ENCODE measurements at regions not wholly inside any gene's neighbourhood (a gene's known extent, or its start where the extent isn't known, plus 50 kb on each side); places are given as distances from the start of the nearest gene placed in this dataset.
A peak's percentile ranks its signal among the peaks of the same experiment; 100 is the strongest.
"Not testable (repeated sequence)": the region's sequence is repeated elsewhere in the genome, so short reads cannot be mapped to it uniquely, and the experiment has no call there.

DNA sequence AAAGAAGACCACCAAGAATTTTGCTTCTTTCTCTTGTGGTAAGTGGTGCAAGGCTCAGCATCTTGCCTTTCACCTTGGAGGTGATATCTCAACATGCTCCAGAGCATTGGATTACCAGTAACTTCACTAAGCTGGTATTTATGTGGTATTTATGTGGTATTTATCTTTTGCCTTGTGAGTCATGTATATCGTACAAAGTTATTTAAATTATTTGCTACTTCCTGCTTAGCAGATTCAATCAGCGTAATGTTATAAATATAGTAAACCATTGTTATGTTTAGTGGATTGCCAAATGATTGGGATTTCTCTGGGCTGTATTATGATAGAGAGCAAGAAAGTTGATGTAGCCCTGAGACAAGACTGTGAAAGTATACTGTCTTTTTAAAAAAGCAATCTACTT, 366.4 kb downstream of the IPO8 start:
- no peak for DNase-seq

DNA sequence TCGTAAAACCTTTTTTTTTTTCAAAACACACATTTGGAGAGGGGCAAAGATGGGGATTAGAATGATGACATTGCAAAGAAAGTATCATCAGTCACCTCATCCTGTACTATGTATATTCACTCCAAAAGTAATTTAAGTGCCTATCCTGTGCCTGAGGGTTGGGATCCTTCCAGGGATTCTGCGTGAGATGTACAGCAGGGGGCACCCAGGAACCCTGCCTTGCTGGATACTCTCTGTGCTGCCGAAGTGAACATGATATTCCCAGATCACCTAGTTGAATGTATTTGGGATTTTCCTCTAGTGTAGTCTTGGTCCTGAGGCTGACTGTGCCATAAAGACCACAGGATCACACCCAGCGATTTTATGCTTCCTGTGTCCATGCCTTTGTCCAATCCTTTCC, 372.7 kb downstream of the IPO8 start:
- DNase-seq, result peak in 1 of 2 experiments; percentile 12

DNA sequence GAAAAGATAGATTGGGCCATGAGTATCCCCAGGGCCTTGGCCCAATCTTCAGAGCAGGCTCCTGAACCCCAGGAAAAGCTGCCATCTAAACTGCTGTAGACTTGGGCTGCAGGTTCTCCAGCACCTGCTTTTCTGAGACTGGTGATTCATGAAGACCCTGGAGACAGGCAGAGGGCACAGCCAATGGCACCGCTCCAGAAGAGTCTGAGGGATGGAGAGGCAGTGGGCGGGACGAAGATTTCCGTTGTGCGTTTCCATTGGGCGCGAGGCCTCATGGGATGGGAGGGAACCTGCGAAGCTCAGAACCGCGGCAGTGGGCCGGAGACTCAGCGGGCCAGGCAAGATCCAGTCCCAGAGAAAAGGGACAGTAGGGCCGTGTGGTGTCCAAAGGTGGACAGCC, 375.1 kb downstream of the IPO8 start:
- no peak for DNase-seq

DNA sequence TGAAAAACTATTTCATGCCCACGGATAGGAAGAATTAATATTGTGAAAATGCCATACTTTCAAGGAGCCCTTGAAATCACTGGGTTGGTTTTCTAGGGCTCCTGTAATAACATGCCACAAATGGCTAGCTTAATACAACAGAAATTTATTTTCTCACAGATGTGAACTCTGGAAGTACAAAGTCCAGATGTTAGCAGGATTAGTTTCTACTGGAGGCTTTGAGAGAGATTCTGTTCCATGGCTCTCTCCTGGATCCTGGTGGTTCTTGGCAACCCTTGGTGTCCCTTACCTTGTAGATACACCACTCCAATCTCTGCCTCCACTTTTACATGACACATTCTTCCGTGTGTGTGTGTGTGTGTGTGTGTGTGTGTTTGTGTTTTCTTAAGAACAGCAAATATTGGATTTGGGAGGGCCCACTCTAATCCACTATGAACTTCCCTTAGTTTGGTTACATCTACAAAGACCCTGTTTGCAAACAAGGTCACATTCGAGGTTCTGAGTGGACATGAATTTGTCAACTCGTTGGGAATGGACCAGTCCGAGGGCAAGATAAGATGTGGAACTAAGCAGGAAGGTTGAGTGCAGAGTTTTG, 381.1 kb downstream of the IPO8 start:
- no peak for DNase-seq

DNA sequence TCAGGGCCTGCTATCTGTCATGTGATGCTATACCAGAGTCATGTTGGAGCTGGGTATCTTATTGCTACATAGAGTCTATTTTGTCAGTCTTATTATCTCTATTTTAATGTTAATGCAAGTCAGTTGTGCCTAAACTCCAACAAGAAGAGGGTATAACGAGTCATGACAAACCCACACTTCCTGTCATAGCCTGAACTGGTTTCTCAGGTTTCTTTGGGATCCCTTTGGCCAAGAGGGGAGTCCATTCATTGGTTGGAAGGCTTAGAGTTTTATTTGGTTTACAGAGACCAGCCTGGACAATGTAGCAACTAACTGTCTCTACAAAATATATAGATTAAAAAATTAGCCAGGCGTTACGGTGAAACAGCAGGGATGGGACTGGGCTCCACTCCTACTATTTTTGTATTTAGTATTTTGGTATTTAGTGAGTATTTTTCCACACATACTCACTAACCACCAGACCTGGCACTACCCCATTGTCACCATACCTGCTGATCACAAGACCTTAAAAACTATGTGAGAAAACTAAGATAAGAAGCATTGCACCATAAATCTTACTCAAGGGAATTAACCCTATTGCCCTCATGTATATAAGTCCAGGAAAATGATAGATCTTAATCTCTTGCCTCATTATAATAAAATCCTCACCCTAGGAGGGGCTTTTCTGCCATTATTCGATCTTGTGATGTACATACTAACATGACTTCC, 387.5 kb downstream of the IPO8 start:
- DNase-seq, result no peak

DNA sequence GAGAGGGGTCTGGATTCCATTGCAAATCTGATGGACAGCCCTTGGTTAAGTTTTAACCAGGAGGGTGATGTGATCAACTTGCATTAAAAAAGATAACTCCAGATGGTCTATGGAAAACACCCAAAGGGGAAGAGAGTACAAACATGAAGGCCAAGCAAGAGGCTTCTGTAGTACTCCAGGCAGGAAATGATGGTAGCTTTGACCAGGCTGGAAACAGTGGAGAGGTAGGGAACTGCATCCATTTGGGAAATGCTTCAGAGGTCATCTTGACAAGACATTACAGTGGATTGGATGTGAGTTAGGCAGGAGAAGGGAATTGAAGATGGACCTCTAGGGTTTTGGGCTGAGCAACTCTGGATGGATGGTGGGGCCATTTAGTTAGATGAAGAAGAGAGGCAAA, 391.1 kb downstream of the IPO8 start:
- DNase-seq, result no peak

DNA sequence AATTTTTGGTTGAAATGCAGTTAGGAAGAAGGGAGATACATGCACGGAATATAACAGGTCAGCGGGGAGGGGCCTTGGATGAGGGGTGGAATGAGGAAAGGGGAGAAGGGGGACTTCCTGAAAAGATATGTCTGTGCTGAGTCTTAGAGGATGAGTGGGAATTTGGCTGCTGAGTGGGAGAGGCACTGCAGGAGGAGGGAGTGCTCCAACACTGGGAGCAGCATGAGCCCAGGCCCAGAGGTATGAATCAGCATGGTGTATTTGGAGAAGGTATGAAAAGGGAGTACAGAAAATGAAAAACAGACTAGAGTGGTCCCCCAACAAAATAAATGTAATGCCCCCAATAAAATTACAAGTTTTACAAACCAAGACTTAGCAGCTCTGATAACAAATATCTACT, 394.4 kb downstream of the IPO8 start:
- no peak for DNase-seq

DNA sequence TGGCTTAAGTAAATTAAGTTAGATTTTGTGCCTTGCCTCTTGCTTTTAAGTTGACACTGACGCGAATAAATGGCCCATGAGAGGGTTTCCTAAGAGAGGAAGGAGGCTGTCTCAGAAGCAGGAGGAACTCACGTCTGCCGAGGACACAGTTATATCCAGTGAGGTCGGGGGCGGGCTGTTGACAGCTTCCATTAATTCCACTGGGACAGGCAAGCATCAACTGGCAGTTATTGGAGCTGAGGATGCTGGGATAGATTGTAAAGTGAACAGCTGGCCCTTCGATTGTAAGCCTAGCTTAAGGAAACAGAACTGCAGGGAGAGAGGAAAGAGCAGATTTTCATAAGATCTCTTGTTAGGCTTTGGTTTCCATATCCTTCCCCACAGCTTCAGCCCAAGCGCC, 399.2 kb downstream of the IPO8 start:
- DNase-seq, result no peak

DNA sequence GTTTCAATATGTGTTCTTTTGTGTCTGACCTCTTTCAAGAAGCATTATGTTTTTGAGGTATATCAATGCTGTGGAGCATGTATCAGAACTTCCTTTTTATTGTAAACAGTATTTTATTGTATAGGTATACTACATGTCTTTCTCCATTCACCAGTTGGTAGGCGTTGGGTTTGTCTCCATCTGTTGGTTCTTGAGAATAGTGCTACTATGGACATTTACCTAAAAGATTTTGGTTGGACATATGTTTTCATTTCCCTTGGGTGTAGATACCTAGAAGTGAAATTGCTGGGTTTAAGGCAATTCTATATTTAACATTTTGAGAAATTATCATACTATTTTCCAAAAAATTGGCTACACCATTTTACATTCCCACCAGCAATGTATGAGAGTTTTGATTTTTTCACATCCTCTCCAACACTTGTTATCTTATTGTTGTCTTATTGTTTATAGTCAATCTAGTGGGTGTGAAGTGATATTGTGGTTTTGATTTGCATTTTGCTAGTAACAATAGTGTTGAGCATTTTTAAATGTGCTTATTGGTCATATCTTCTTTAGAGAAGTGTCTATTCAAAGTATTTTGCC, 409.2 kb downstream of the IPO8 start:
- DNase-seq, result peak in 1 of 2 experiments; percentile 27

DNA sequence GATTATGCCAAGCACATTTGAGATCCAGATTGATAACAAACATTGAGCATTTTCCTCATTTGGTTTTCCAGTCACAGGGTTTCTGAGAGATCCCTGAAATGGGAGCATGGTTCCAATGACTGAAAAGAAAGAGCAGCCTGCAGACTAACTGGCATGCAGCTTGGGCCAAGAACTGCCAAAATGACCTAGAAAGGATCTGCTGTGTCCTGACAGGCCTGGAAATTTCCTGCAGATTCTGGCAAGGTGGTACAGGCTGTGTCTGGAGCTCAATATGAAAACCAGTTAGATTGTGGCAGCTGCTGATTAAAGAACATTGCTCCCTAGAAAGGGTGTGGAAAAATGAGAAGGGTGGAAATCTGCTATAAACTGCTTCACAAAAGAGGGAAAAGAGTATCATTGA, 417.3 kb downstream of the IPO8 start:
- no peak for DNase-seq

DNA sequence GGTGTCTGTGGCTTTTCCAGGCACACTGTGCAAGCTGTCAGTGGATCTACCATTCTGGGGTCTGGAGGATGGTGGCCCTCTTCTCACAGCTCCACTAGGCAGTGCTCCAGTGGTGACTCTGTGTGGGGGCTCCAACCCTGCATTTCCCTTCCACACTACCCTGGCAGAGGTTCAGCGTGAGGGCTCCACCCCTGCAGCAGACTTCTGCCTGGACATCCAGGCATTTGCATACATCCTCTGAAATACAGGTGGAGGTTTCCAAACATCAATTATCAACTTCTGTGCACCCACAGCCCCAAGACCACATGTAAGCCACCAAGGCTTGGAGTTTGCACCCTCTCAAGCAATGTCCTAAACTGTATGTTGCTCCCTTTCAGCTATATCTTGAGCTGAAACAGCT, 423.2 kb downstream of the IPO8 start:
- not testable (repeated sequence) for DNase-seq

DNA sequence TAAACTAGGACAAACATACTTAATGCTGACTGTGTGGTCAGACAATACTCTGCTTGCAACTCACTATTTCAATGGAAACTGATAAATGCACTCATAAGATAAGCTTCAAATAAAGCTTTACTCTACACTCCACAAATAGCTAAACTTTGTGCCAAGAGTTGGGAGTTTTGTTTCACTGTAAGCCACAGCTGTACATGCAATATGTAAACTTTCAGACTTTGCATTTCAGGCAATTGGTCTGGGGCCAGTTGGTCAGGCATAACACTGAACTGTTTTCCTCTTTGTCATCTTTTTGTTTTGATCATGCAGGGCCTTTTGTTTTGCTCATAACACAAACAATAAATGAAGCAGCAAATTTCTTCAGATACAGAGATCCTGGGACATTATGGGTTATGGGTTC, 426.2 kb downstream of the IPO8 start:
- DNase-seq, result no peak

DNA sequence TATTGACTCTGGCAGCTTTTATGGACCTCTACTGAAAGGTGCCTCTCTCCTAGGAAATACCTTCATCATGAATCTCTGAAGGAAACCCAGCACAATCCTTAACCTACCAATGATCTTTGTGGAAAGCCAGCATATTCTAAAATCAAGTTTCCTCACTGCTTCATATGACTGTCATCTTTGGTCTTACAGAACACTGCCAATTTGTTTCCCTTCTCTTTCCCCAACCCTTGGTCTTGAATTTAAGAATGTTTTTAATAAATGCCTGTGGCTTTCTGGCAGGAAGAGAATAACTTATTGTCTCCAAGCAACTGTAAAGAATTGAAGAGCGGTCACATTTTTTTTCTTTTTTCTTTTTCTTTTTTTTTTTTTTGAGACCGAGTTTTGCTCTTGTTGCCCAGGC, 427.6 kb downstream of the IPO8 start:
- no peak for DNase-seq

DNA sequence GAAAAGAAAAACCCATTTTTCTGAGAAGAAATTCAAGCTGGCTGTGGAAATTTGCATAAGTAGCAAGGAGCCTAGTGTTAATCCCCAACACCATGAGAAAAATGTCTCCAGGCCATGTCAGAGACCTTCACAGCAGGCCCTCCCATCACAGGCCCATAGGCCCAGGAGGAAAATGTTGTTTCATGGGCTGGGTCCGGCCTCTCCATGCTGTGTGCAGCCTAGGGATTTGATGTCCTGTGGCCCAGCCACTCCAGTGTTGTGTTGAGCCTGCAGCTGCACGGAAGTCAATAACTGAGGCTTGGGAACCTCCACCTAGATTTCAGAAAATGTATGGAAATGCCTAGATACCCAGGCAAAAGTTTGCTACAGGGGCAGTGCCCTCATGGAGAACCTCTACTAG, 432.2 kb downstream of the IPO8 start:
- no peak for DNase-seq

DNA sequence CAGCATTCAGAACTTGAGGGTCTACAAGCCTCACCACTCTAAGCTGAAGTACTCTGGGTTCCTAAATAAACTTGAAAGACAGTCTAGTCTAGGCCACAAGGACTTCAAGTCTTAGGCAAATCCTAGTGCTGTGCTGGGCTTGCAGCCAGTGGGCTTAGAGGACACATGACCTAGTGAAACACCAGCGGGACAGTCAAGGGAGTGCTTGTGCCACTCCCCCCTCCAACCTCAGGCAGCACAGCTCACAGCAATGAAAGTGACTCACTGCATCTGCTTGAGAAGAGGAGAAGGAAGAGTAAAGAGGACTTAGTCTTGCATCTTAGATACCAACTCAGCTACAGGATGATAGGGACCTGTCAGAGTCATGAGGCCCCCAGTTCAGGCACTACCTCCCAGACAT, 438.1 kb downstream of the IPO8 start:
- DNase-seq, result no peak

DNA sequence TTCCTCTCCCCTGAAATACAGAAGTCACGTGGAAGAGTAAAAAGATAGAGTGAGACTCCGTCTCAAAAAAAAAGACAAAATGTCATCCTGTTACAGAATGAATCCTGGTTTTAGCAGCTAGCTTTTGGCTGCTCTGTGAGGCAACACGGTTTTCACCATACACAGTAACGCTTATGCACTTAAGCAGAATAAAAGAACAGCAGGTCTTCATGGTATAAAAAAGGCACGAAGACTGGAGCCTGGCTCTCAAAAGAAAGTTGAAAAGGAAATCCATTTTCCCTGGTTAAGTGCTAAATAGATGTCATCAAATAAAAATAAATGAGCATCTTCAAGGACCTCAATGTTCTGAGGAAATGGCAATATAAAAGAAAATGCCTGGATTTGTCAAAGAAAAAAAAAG, 444.1 kb downstream of the IPO8 start:
- DNase-seq, result no peak

DNA sequence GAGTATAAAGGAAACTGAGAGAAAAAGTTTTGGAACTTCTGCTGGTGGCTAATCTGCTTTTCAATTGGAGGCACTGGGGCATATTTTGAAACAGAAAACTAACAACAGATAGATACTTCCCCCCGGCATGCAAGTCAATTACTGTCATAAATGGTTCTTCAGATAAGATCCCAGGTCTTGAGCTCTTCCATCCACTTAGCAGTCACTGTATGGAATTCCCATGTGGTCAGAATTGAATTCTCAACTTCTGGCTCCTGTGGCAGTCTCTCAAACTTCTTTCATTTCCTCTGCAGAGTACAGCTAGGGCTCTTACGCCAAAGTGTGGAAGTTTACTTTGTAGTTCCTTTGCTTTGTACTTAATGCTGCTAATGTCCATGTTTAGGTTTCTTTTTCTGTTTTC, 452.2 kb downstream of the IPO8 start:
- DNase-seq, result no peak

DNA sequence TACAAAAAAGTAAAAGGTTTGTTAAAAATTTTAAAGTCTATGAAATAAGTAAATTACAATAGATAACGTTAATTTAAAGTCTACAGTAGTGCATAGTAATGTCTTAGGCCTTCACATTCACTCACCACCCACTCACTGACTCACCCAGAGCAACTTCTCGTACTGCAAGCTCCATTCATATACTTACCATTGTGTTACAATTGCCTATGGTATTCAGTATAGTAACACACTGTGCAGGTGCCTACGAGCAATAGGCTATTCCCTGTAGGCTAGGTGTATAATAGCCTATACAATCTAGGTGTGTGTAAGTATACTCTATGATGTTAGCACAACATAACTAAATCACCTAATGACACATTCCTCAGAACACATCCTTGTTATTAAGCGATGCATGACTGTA, 435.3 kb upstream of the TMTC1 start:
- no peak for DNase-seq

DNA sequence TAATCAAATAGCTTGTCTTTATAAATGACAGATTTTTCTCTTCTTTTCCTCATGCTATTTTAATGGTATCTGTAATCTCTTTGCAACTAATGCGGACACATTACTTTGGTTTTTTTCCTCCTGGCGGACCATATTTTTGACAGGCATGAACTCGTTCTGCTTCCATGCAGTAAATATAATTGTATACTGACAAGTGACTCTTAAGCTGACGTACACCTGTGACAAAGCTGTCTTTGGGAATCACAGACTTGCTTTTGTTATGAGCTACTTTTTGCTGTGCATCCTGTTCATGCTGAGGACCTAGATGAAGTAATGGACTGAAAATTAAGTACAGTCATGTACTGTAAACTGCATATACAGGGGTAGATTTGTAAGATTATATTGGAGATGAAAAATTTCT, 434.3 kb upstream of the TMTC1 start:
- no peak for DNase-seq

DNA sequence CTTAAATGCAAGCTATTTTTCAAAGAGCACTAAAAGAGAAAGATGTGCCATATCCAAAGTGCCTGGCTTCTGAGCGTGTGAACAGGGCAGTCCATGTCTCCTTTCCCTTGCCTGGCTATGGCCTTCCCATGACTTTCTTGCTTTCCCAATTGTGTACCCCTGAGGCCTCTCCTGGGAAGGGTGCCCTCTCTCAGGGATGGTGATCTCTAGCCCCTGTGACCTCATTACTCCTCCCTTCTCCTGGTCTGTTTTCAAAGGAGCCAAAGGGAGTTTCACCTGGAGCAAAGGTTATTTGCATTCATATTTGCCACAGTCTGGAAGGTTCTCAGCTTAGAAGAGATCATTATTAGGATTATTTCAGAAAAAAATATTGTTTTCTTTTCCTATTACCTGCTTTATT, 429.4 kb upstream of the TMTC1 start:
- DNase-seq, result no peak

DNA sequence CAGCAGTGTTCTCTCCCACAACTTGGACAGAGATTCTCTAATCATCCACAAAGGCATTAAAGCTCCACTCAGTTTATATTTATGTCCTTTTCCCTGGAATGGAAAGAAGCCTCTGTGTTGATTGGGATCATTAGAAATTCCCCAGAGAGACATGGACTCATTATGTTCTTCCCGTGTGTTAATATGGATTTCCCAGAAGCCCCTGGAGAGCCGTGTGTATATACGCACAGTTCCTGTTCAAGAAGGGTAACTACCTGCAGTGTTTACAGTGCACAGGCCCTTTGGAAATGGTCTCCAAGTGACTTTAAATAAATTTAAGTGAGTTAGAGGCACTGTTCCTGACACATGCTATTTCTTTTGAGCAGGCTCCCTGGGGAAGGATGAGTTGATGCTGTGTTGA, 428.0 kb upstream of the TMTC1 start:
- no peak for DNase-seq

DNA sequence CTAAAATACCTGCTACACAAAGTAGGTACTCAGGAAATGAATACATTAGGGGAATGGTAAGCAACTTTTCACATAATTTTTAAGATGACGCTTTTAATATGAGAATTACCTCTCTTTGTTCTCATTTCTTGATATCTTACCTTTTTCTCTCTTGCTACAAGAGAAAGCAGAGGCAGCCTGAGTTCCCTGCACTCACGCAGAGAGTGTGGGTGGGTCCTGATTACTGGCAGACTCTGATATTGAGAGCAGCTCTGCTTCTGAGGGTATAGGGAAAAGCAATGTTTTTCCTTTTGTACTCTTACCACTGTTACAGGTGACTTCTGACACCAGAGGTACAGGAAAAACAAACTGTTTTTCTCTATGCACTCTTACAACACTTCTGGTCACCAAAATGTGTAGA, 420.2 kb upstream of the TMTC1 start:
- DNase-seq, result no peak

DNA sequence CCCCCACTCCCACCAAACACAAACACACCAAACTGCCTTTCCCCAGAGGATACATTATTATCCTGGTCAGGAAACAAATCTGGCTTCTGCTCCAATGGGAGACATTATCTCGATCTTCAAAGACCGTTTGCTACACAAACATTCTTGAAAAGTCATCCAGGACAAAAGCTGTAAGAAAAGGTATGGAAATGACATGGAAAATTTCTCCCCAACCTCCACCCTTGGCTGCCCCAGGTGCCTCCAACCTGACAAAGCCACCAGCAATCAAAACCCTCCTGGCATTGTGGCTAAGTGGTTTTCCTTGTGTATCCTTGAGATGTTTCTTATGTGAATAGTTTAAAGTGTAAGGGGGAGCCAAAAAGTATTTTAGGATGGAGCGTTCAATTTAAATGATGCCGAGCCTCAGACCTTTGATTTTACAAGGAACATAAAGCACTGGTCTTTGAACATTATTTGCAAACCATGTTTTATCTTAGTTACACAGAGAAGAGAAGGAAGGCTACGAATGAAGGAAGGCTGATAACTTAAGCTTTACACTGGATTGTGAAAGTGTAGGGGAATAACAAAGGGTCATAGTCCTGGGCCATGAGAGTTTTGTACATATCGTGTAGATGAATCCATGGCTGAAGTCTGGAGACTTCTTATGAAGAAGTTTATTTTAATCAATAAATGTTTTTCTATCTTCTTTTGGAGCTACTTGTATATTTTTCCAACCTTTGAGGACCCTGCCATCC, 418.9 kb upstream of the TMTC1 start:
- DNase-seq, result no peak
